ENCODE measurements at regions not wholly inside any gene's neighbourhood (a gene's known extent, or its start where the extent isn't known, plus 50 kb on each side); places are given as distances from the start of the nearest gene placed in this dataset.

DNA sequence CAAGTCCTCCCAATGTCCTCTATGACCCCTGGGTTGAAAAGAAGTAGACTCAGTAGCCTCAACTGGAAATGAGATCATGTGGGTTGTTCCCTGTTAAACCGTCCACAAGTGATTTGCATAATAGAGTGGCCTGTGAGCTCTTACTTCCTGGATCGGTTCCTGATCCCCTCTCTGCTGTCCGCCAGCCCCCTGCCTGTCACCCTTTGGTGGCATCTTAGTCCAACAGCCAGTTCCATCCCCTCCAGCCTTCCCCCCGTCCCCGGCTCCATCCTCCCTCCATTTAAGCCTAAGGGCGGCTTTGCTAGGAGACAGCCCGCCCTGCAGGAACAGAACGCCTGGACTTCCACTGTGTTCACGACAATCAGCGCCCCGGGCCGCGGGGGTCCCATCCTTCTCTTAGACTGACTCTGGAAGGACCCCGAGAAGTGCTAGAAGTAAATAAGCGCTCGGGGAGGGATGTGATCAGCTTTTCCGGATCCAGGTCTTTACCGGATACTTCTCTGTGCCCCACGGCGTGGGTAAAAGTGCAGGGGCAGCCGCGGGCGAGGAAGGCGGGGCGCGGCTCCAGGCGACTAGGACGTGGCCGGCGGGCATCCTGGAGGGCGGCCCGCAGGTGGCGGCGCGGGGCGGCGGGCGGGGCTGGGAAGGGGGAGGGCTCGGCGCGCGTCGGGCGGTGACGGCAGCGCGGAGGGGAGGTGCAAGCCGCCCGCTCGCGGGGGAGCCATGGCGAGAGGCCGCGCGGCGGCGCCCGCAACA lies 51.2 kb upstream of the ULK4 start:
- peak; percentile 62 for DNase-seq (ENCODE audit: low read depth)

DNA sequence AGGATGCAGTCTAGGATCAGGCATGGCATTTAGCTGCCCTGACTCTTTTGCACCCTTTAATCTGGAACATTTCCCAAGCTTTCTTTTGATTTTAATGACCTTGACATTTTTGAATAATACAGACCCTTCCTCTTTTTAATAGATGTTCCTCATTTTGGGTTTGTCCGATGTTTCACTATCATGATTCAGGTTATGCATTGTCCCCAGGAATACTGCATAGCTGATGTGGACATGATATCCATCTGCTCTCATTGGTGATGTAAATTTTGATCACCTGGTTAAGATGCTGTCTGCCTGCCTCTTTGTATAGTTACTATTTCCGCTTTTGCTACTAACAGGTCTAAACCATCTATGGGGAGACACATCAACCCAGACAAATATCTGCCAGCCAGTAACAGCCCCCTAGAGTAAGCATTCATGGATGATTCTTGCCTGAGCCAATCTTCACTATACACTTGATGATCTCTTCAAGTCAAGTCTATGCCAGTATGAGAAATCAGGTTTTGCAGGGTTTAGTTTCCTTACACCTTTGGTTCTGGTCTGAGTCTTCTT lies 50.6 kb upstream of the ULK4 start:
- DNase-seq (ENCODE audit: low read depth) = no peak

Data from fibroblast of gingiva (primary cell).